Cardiac muscle cell (in vitro differentiated cells and primary cell): ENCODE measurements at regions not wholly inside any gene's neighbourhood (a gene's known extent, or its start where the extent isn't known, plus 50 kb on each side); places are given as distances from the start of the nearest gene placed in this dataset.

Experiments
- DNase-seq, 2 donors: peaks; one replicate each; pipeline versions ENCODE4 v3.0.0 to v3.0.0-alpha.2; 2010 to 2017; ENCODE audit warnings: low read depth in 1 of 2, low spot score in 1 of 2
- H3K27ac ChIP-seq: fragments of 200-600 bp; sonication (generic); 2 replicates; pipeline ENCODE4 v1.5.1; 2016
- H3K27me3 ChIP-seq: fragments of 200-600 bp; sonication (generic); 2 replicates; pipeline ENCODE4 v1.6.0; 2016; ENCODE audit warnings: control low read depth
- H3K36me3 ChIP-seq: fragments of 200-600 bp; sonication (generic); 2 replicates; pipeline ENCODE4 v1.5.1; 2016; ENCODE audit warnings: control low read depth
- H3K4me1 ChIP-seq: fragments of 200-600 bp; sonication (generic); 2 replicates; pipeline ENCODE4 v1.8.1; 2017; ENCODE audit warnings: low read depth, mild to moderate bottlenecking, mixed run types
- H3K4me3 ChIP-seq: fragments of 200-600 bp; sonication (generic); 2 replicates; pipeline ENCODE4 v1.5.1; 2016; ENCODE audit warnings: mild to moderate bottlenecking
- H3K9me3 ChIP-seq: fragments of 200-600 bp; sonication (generic); 2 replicates; pipeline ENCODE4 v1.5.1; 2017; ENCODE audit warnings: low read depth, mild to moderate bottlenecking, control low read depth
- TF ChIP-seq, protein P1 (sequence below): IDR thresholded peaks from 2 replicates; pipeline ENCODE4 v1.5.1; 2012; ENCODE audit warnings: low read depth, mild to moderate bottlenecking, low read length

DNA sequence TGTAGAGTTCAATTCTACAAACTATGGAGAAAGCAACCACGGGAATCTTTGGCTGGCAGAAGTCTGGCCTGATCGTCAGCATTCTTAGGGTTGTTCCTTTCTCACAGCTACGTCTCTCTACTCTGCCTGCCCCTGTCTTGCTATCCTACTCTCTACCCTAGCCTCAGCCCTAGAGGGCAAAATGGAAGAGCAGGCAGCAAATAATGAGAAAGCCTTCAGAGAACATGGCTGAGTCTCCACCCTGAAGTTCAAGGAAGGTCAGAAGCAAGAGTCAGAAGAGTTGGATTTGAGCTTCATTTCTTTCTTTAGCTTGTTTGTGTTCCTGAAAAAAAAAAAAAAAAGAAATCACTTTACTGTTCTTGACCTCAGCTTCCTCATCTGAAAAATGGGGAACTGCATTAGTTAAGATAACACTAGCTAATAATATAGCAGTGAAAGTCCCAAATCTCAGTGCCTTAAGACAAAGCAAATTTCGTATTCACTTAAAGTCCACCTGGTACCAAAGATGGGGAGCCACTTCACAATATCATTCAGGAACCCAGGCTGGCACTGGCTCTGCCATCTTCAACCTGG, 50.2 kb upstream of the CCND2 start:
- Histone ChIP-seq H3K4me3 (no peak overlapping the region), H3K4me1 (no peaks in the 10 kb centered on the region), H3K27ac (no peak overlapping the region), H3K27me3 (no peaks in the 10 kb centered on the region), H3K36me3 (no peaks in the 10 kb centered on the region), H3K9me3 (no peaks in the 10 kb centered on the region)
- TF ChIP-seq, protein P1, sequence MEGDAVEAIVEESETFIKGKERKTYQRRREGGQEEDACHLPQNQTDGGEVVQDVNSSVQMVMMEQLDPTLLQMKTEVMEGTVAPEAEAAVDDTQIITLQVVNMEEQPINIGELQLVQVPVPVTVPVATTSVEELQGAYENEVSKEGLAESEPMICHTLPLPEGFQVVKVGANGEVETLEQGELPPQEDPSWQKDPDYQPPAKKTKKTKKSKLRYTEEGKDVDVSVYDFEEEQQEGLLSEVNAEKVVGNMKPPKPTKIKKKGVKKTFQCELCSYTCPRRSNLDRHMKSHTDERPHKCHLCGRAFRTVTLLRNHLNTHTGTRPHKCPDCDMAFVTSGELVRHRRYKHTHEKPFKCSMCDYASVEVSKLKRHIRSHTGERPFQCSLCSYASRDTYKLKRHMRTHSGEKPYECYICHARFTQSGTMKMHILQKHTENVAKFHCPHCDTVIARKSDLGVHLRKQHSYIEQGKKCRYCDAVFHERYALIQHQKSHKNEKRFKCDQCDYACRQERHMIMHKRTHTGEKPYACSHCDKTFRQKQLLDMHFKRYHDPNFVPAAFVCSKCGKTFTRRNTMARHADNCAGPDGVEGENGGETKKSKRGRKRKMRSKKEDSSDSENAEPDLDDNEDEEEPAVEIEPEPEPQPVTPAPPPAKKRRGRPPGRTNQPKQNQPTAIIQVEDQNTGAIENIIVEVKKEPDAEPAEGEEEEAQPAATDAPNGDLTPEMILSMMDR, result no peak
- DNase-seq, result no peak

DNA sequence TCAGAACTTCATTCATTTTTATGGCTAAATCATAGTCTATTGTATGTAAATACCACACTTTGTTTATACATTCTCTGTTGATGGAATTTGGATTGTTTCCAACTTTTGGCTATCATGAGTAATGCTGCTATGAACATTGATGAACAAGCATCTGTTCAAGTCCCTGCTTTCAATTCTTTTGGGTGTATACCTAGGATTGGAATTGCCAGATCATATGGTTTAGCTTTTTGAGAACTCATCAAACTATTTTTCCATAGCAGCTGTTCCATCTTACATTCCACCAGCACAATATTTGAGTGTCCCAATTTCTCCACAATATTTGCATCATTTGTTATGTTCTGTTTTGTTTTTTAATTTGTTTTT, 52.3 kb upstream of the CCND2 start:
- DNase-seq, result no peak
- H3K27ac ChIP-seq, result no peak overlapping the region
- H3K4me1 ChIP-seq, result no peaks in the 10 kb centered on the region
- H3K4me3 ChIP-seq, result no peak overlapping the region
- no peaks in the 10 kb centered on the region for H3K36me3 ChIP-seq
- no peaks in the 10 kb centered on the region for H3K9me3 ChIP-seq
- TF ChIP-seq, protein P1, result no peak
- no peaks in the 10 kb centered on the region for H3K27me3 ChIP-seq

DNA sequence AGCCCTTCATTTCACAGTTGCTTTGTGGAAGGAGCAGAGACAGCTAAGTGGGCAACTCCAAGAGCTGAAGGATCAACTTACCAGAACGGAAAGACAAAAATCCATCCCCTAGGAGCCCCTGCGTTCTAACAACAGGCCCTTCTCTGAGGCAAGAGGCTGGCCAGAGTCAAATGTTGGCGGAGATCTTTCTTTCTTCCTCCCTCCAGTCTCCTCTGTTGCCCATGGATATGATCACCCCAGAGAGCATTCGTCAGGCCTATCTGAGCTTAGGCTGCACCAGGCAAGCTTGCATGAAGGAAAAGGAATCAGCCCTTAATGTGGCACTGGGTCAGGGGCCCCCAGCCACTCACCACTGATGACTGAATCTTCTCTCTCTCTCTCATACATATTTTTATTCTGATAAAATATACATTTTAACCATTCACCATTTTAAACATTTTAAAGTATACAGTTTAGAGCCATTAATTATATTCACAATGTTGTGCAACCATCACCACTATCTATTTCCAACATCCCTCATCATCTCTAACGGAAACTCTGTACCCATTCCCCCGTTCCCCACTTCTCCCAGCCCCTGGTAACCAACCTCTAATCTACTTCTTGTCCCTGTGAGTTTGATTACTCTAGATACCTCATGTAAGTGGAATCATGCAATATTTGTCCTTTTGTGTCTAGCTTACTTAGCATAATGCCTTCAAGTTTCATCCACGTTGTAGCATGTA, 52.9 kb upstream of the CCND2 start:
- Histone ChIP-seq H3K4me3 (no peak overlapping the region), H3K9me3 (no peaks in the 10 kb centered on the region), H3K27me3 (no peaks in the 10 kb centered on the region), H3K4me1 (no peaks in the 10 kb centered on the region), H3K36me3 (no peaks in the 10 kb centered on the region), H3K27ac (no peak overlapping the region)
- no peak for DNase-seq
- TF ChIP-seq, protein P1, result no peak

DNA sequence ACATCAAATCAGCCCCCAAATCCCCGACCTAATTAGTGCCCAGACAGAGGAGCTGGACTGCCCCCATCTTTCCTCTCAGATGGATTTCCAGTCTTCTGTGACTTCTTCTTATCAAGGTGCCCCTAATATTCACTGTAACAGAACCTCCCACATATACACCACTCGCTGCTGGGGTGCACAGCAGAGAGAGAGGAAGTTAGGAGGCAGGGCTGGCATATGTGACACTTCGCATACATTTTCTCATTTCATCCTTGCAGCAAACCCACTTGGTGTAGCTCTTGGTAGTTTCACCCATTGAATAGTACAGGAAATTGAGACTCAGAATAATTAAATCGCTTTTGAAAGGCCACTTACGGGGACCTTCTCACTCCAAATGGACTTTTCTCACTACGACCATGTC, 56.5 kb upstream of the CCND2 start:
- Histone ChIP-seq H3K4me1 (no peaks in the 10 kb centered on the region), H3K36me3 (no peaks in the 10 kb centered on the region), H3K27me3 (no peaks in the 10 kb centered on the region), H3K9me3 (no peaks in the 10 kb centered on the region), H3K27ac (no peak overlapping the region), H3K4me3 (no peak overlapping the region)
- DNase-seq, result no peak
- TF ChIP-seq, protein P1, result no peak

DNA sequence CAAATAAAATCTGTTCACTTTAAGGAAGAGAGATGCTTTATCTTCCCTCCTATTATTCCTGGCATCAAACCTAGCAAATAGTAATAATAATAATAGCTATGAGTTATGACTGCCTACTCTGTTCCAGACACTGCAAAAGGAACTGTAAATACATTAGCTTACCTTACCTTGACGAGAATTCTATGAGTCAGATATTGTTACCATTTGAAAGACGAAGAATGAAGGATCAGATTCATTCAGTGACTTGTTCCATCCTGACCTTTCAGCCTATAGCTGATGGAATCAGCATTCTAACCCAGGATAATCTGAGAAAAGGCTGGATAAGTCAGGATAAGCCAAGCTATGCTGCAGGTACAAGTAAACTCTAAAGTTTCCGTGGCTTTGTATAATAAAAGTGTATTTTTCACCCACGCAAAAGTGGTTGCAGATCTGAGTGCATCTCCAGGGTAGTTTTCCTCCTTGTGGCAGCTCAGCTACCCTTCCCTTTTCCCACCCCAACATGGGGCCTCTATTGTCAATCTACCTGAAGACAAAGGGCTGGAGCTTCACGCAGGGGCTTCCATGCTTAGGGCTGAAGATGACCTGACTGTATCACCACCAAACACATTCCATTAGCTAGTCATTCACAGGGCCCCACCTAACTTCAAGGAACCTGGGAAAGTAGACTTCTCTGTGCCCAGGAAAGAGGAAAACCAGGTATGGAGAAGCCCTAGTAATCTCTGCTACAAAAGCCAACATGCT, 57.2 kb upstream of the CCND2 start:
- no peaks in the 10 kb centered on the region for H3K27me3 ChIP-seq
- no peak for DNase-seq
- H3K36me3 ChIP-seq, result no peaks in the 10 kb centered on the region
- no peak overlapping the region for H3K27ac ChIP-seq
- H3K9me3 ChIP-seq, result no peaks in the 10 kb centered on the region
- H3K4me1 ChIP-seq, result no peaks in the 10 kb centered on the region
- TF ChIP-seq, protein P1, result no peak
- no peak overlapping the region for H3K4me3 ChIP-seq
